Dendritic cell treated with granulocyte-macrophage colony-stimulating factor and Interleukin-4, amounts not matched to agents 40 ng/mL and 50 ng/mL, for 4 days (primary cell): ENCODE measurements at regions not wholly inside any gene's neighbourhood (a gene's known extent, or its start where the extent isn't known, plus 50 kb on each side); places are given as distances from the start of the nearest gene placed in this dataset.

Source experiments
- H3K27ac Mint-ChIP-seq: one replicate; pipeline ENCODE4 v1.8.0; 2022; ENCODE audit warnings: mild to moderate bottlenecking, mixed read lengths
- H3K27me3 Mint-ChIP-seq: one replicate; pipeline ENCODE4 v1.8.0; 2022; ENCODE audit warnings: mild to moderate bottlenecking, mixed read lengths
- H3K36me3 Mint-ChIP-seq: one replicate; pipeline ENCODE4 v1.8.0; 2022; ENCODE audit warnings: low read depth, mixed read lengths
- H3K4me1 Mint-ChIP-seq: one replicate; pipeline ENCODE4 v1.8.0; 2022; ENCODE audit warnings: low read depth, mixed read lengths
- H3K4me3 Mint-ChIP-seq: one replicate; pipeline ENCODE4 v1.8.0; 2022; ENCODE audit warnings: mild to moderate bottlenecking, moderate library complexity, mixed read lengths
- H3K9me3 Mint-ChIP-seq: one replicate; pipeline ENCODE4 v1.8.0; 2022; ENCODE audit warnings: mixed read lengths
- intact Hi-C: fragments of 100-400 bp; cut with micrococcal nuclease; formaldehyde crosslinking; loops from one replicate; pipeline ENCODE4 v1.15.0; 2022

DNA sequence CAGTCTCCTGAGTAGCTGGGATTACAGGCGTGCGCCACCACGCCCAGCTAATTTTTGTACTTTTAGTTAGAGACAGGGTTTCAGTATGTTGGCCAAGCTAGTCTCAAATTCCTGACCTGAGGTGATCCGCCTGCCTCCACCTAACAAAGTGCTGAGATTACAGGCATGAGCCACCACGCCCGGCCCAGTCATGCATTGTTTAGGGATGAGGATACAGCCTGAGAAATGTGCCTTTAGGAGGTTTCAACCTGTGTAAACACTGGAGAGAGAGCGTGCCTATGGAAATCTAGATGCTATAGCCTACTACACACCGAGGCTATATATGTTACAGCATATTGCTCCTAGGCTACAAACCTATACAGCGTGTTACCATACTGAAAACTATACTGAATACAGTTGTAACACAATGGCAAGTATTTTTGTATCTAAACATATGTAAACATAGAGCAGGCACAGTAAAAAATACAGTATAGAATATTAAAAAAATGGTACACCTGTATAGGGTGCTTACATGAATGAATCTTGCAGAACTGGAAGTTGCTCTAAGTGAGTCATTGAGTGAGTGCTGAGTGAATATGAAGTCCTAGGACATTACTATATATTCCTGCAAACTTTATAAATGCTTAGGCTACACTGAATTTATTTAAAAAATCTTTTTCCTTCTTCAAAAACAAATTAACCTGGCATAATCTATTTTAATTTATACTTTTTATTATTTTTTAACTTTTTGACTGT is 588.2 kb upstream of the ADGRL3 start:
- intact Hi-C loops: no loop called here
- Mint-ChIP-seq H3K9me3 (peaks cover 18% of the 10 kb centered on the region), H3K36me3 (no peaks in the 10 kb centered on the region), H3K27me3 (no peaks in the 10 kb centered on the region), H3K4me1 (no peaks in the 10 kb centered on the region), H3K4me3 (no peak overlapping the region), H3K27ac (no peak overlapping the region)

DNA sequence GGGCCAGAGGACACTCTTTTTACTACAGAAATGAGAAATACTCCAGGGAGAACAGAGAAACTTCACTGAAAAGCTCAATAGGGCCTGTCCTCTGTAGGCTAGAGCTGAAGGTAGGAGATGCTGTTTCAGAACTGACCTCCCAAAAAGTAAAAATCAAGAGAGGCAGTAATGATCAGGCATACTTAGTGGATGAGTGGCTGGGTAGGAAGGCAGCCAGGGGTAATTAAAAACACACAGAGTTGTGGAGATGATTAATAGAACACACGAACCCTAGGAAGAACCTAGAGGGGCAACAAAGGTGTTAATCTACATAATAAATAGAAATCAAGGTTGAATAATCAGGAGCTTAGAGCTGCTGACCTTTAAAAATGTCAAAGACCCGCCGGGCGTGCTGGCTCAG is 582.4 kb upstream of the ADGRL3 start:
- Mint-ChIP-seq H3K27ac (no peak overlapping the region), H3K36me3 (no peaks in the 10 kb centered on the region)

DNA sequence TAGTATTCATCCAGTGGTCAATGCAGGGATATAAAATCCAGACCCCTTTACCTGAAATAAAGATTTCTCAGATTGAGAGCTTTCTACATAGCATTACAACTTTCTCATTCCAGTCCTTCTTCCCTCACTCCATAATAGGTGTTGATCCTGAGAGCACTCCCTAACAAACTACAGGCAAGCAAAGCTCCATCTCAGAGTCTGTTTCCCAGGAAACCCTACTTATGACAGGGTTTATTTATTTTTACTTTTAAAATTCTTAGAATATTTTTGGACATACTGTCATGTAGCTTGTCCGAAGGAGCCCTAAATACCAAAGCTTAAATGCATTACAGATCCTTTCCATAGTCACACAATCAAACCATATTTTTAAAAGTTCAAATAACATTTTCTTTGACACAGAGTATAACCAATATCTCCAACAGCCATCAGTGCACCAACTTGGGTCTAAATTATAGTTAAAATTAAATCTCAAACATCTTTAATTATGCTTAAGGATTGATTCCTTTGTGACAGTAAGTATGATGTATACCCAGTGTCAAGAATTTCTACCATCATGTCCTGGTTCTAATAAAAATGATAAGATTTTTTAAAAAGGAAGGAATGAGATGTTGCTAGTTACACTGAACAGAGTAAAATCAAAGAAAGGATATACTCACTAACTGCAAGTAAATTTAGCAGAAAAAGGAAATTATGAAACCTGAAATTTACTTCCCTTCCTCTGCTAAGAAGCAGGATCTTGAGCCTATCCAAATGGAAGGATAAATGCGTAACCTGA is 580.4 kb upstream of the ADGRL3 start:
- intact Hi-C loops: no loop called here
- Mint-ChIP-seq H3K4me3 (no peak overlapping the region), H3K9me3 (peaks cover 29% of the 10 kb centered on the region), H3K27ac (no peak overlapping the region), H3K4me1 (no peaks in the 10 kb centered on the region), H3K27me3 (no peaks in the 10 kb centered on the region), H3K36me3 (no peaks in the 10 kb centered on the region)

More for the DNA sequence above, 582.4 kb upstream of the ADGRL3 start:
- intact Hi-C loops: no loop called here
- H3K4me1 Mint-ChIP-seq: no peaks in the 10 kb centered on the region
- no peaks in the 10 kb centered on the region for H3K27me3 Mint-ChIP-seq
- H3K4me3 Mint-ChIP-seq: no peak overlapping the region
- H3K9me3 Mint-ChIP-seq: peaks cover 31% of the 10 kb centered on the region

DNA sequence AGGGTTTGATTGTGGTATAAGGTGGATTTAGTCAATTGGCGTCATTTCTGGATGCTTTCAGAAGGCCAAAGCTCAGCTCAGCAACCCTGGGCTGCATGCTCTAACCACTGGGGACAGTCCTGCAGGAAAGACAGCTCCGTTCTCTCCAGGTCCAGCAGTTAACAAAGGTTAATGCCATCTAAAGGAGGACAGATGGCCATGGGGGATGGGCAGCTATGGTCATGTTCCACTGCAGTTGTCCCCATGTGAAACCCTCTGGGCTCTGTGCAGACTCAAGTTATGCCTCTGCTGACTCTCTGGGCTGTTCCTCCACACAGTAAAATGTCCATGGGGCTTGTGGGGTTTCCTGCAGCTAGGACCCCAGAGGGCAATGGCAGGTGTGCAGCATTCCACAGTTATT is 562.1 kb upstream of the ADGRL3 start:
- peaks cover 29% of the 10 kb centered on the region for H3K9me3 Mint-ChIP-seq

DNA sequence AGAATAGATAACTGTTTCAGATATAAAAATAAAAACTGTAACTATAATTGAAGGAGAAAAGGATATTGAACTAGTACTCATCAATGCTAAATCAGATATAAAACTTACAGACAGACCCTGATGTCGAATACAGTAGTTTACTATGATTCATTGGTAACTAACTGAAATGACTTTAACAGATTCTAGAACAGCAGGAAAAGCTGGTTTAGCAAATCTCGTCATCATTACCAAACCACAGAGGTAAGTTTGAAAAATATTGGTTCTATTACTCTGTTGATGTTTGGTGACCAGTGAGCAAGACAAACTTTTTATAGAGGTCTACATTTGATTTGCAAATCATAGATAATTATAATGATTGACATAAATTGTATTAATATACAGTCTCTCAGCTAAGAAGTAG is 551.4 kb upstream of the ADGRL3 start:
- intact Hi-C loops: no loop called here
- H3K9me3 Mint-ChIP-seq: no peaks in the 10 kb centered on the region
- no peaks in the 10 kb centered on the region for H3K27me3 Mint-ChIP-seq
- H3K27ac Mint-ChIP-seq: no peak overlapping the region
- H3K4me1 Mint-ChIP-seq: no peaks in the 10 kb centered on the region
- H3K4me3 Mint-ChIP-seq: no peak overlapping the region
- no peaks in the 10 kb centered on the region for H3K36me3 Mint-ChIP-seq

More for the DNA sequence above, 562.1 kb upstream of the ADGRL3 start:
- intact Hi-C loops: no loop called here
- Mint-ChIP-seq H3K4me1 (no peaks in the 10 kb centered on the region), H3K36me3 (no peaks in the 10 kb centered on the region), H3K27me3 (no peaks in the 10 kb centered on the region), H3K27ac (no peak overlapping the region), H3K4me3 (no peak overlapping the region)

DNA sequence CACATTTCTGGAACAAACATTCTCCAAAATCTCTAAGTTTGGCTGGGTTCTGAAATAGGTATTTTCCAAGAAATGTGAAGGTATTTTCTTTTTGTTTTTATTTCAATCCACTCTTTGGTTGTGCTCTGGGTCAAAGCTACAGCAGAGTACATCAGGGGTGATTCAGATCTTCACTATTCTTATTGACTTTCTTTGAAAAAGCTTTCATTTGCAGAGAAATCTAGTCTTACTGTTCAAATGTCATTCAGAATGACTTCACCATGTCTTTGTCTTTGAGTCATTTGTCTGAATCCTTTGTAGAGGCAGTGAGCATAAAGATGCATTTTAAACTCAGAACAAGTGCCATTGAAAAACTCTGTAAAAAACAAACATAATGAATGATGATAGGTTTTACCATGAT is 547.2 kb upstream of the ADGRL3 start:
- no peak overlapping the region for H3K4me3 Mint-ChIP-seq
- no peak overlapping the region for H3K27ac Mint-ChIP-seq
- peaks cover 22% of the 10 kb centered on the region for H3K4me1 Mint-ChIP-seq
- H3K9me3 Mint-ChIP-seq: no peaks in the 10 kb centered on the region
- H3K36me3 Mint-ChIP-seq: no peaks in the 10 kb centered on the region
- intact Hi-C loops: no loop called here
- H3K27me3 Mint-ChIP-seq: no peaks in the 10 kb centered on the region

DNA sequence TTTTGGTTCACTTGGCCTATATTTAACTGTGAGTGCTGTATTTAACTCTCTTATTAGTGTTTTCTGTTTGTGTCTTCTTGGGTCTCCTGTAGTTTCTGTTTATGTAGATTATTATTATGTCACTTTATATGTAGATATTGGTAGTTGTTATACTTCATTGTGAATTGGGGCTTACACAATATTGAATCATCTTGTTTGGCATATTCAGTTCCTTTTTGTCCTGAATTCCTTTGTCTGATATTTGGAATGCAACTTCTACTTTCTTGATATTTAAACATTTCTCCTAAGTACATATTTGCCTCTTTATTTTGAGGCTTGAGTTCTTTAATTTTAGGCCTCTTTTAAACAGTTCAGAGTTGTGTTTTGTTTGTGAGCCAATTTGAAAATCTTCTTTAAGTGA is 544.8 kb upstream of the ADGRL3 start:
- intact Hi-C loops: no loop called here
- Mint-ChIP-seq H3K4me1 (peaks cover 22% of the 10 kb centered on the region), H3K27me3 (no peaks in the 10 kb centered on the region)

DNA sequence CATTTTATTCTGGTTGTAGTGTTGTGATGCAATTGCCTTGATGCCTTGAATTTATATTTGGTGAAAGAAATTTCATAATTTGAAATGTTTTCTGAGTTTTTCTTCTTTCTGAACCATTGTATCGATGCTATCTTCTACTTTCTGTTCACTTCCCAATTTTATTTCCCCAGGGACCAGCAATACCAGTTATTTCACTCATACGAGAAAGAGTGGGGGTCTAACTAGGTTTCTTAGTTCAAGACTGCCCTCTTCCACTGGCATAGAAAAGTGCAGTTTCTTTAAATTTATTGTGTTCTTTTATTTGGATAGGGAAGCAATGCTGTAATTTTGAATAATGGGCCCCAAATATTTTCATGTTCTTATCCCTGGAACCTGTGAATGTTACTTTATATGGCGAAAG is 544.0 kb upstream of the ADGRL3 start:
- no peaks in the 10 kb centered on the region for H3K36me3 Mint-ChIP-seq
- intact Hi-C loops: no loop called here

More for the DNA sequence above, 544.8 kb upstream of the ADGRL3 start:
- Mint-ChIP-seq H3K36me3 (no peaks in the 10 kb centered on the region), H3K4me3 (no peak overlapping the region), H3K9me3 (peaks cover 8% of the 10 kb centered on the region), H3K27ac (no peak overlapping the region)

DNA sequence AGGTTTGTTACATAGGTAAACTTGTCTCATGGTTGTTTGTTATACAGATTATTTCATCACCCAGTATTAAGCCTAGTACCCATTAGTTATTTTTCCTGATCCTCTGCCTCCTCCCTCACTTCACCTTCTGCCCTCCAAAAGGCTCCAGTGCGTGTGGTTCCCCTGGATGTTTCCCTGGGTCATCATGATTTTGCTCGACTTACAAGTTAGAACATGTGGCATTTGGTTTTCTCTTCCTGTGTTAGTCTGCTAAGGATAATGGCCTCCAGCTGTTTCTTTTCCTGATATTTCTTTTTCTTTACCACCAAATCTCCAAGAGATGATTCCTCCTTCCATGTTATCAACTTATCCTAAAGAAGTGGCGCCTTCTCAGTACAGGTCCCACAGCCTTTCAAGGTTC is 543.1 kb upstream of the ADGRL3 start:
- intact Hi-C loops: no loop called here
- H3K36me3 Mint-ChIP-seq: no peaks in the 10 kb centered on the region
- H3K4me1 Mint-ChIP-seq: peaks cover 22% of the 10 kb centered on the region
- peaks cover 16% of the 10 kb centered on the region for H3K9me3 Mint-ChIP-seq
- no peak overlapping the region for H3K4me3 Mint-ChIP-seq
- no peak overlapping the region for H3K27ac Mint-ChIP-seq
- no peaks in the 10 kb centered on the region for H3K27me3 Mint-ChIP-seq

More for the DNA sequence above, 544.0 kb upstream of the ADGRL3 start:
- Mint-ChIP-seq H3K27ac (no peak overlapping the region), H3K9me3 (peaks cover 8% of the 10 kb centered on the region), H3K27me3 (no peaks in the 10 kb centered on the region), H3K4me3 (no peak overlapping the region), H3K4me1 (peaks cover 22% of the 10 kb centered on the region)

DNA sequence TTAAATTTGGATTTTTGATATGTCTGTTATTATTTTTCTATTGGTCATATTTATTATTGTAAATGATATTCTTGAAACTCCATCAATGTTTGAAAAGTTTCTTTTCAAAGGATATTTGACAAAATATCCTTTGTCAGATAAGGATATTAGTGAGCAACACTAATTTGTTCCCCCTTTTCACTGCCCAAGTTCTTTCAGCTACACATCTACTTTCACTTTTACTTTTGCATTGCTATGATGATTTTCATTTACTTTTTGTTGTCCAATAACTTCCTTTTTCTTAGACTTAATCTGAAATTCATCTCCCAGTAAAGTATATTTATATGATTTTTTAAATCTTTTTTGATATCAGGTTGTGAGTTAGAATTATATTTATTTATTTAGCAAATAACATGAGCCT is 542.3 kb upstream of the ADGRL3 start:
- peaks cover 18% of the 10 kb centered on the region for H3K9me3 Mint-ChIP-seq
- no peak overlapping the region for H3K4me3 Mint-ChIP-seq
- peaks cover 22% of the 10 kb centered on the region for H3K4me1 Mint-ChIP-seq
- no peaks in the 10 kb centered on the region for H3K27me3 Mint-ChIP-seq
- intact Hi-C loops: no loop called here
- no peak overlapping the region for H3K27ac Mint-ChIP-seq
- no peaks in the 10 kb centered on the region for H3K36me3 Mint-ChIP-seq

DNA sequence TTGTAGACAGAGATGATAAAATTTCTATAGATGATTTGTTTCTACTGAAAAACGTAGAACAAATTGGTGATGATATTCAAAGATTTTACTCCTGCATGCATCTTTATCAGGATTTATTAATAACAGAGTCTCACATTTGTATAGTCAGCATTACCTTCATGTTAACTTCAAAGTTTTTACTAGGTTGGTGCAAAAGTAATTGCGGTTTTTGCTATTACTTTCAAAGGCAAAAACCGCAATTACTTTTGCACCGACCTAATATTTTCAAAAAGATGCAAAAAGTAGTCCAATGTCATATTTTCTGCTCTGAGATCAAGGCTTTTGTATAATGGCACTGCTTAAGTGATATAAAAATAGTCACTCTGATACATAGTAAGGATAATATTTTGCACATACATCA is 536.4 kb upstream of the ADGRL3 start:
- no peaks in the 10 kb centered on the region for H3K36me3 Mint-ChIP-seq
- no peak overlapping the region for H3K27ac Mint-ChIP-seq
- no peaks in the 10 kb centered on the region for H3K27me3 Mint-ChIP-seq
- peaks cover 15% of the 10 kb centered on the region for H3K9me3 Mint-ChIP-seq
- no peak overlapping the region for H3K4me3 Mint-ChIP-seq
- no peaks in the 10 kb centered on the region for H3K4me1 Mint-ChIP-seq
- intact Hi-C loops: no loop called here

DNA sequence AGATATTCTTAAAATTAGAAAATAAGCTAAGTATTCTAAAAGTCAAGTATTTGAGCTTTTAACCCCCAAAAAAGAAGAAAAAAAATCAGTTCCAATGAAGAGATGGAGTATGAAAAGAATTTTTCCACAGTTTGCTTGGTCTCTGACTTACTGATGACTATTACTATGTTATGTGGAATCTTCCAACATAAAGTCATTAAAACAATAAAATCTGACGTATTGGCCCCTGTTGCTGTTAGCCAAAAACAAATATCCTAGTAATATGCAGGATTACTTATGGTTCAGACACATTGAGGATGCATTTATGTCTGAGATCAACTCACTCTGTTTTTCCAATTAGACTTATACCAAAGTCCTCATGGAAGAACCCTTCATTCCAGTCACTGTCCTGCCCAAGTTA is 517.2 kb upstream of the ADGRL3 start:
- no peak overlapping the region for H3K4me3 Mint-ChIP-seq
- H3K9me3 Mint-ChIP-seq: no peaks in the 10 kb centered on the region
- H3K27me3 Mint-ChIP-seq: no peaks in the 10 kb centered on the region
- H3K27ac Mint-ChIP-seq: no peak overlapping the region
- intact Hi-C loops: no loop called here
- no peaks in the 10 kb centered on the region for H3K36me3 Mint-ChIP-seq
- H3K4me1 Mint-ChIP-seq: no peaks in the 10 kb centered on the region

DNA sequence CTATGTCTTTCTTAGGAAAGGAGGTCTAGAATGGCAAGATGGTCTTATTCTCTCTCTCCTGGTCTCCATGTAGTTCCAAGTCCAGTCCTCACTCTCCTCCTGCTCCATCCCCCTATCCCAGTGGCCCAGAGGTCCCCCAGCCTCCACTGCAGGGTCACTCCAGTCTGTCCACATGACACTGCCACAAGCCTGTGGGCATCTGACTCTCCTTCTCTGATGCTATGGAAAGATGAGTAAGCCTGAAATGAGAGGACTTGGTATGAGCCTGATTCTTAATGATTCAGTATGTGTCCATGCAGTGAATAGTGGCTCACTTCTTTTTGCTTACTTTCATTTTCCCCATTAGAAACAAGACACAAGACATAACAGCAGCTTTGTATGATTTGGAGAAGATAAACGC is 516.8 kb upstream of the ADGRL3 start:
- H3K36me3 Mint-ChIP-seq: no peaks in the 10 kb centered on the region
- no peaks in the 10 kb centered on the region for H3K9me3 Mint-ChIP-seq
- H3K4me3 Mint-ChIP-seq: no peak overlapping the region

DNA sequence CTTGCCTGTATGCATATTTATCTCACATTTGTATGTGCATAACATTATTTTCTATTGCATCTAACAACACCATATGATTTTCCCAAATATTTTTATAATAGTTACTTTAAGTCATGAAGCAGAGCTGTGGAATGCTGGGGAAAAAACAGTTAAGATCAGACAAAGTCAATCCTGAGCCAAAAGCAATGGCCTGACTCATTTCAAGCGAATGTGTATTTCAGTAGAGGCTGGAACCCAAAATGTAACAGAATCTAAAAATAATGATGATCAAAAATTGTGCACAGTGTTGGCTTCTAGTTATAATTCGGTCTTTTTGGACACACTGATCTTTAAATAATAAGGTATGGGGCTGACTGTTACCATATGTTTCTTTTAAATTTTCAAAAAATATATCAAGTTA is 516.2 kb upstream of the ADGRL3 start:
- Mint-ChIP-seq H3K4me1 (no peaks in the 10 kb centered on the region), H3K4me3 (no peak overlapping the region), H3K36me3 (no peaks in the 10 kb centered on the region), H3K27me3 (no peaks in the 10 kb centered on the region), H3K9me3 (no peaks in the 10 kb centered on the region), H3K27ac (no peak overlapping the region)
- intact Hi-C loops: no loop called here

More for the DNA sequence above, 516.8 kb upstream of the ADGRL3 start:
- intact Hi-C loops: no loop called here
- no peaks in the 10 kb centered on the region for H3K27me3 Mint-ChIP-seq
- no peak overlapping the region for H3K27ac Mint-ChIP-seq
- no peaks in the 10 kb centered on the region for H3K4me1 Mint-ChIP-seq
